ENCODE measurements at regions not wholly inside any gene's neighbourhood (a gene's known extent, or its start where the extent isn't known, plus 50 kb on each side); places are given as distances from the start of the nearest gene placed in this dataset.

- TF ChIP-seq CTCF (IDR thresholded peaks at IDR 0.05), result no peak
- TF ChIP-seq POLR2A (IDR thresholded peaks at IDR 0.05), result no peak
Measured at GRCh38 chr6:74638412-74638811, 567.4 kb downstream of the COL12A1 start.

Data from transverse colon (tissue), 3 donors.